Hepatocyte (in vitro differentiated cells): ENCODE measurements at regions not wholly inside any gene's neighbourhood (a gene's known extent, or its start where the extent isn't known, plus 50 kb on each side); places are given as distances from the start of the nearest gene placed in this dataset.

Experiments used
- DNase-seq: peaks from one replicate; pipeline ENCODE4 v3.0.0-alpha.2; 2016; ENCODE audit warnings: low spot score
- H2AFZ ChIP-seq: fragments of 200-600 bp; sonication (generic); 2 replicates; pipeline ENCODE4 v1.6.0; 2016; ENCODE audit warnings: antibody characterized with exemption, mild to moderate bottlenecking
- H3K27ac ChIP-seq: fragments of 200-600 bp; sonication (generic); 2 replicates; pipeline ENCODE4 v1.5.1; 2016; ENCODE audit warnings: mild to moderate bottlenecking
- H3K27me3 ChIP-seq: fragments of 200-600 bp; sonication (generic); 2 replicates; pipeline ENCODE4 v1.6.1; 2016
- H3K36me3 ChIP-seq: fragments of 200-600 bp; sonication (generic); replicated peaks from 2 replicates; pipeline ENCODE4 v1.5.1; 2016; ENCODE audit warnings: low read depth; ENCODE audit not compliant: insufficient read depth
- H3K4me1 ChIP-seq: fragments of 200-600 bp; sonication (generic); 2 replicates; pipeline ENCODE4 v1.5.1; 2016; ENCODE audit warnings: mild to moderate bottlenecking, moderate library complexity; ENCODE audit not compliant: insufficient read depth
- H3K4me2 ChIP-seq: fragments of 200-600 bp; sonication (generic); 2 replicates; pipeline ENCODE4 v1.6.0; 2016
- H3K4me3 ChIP-seq: fragments of 200-600 bp; sonication (generic); 2 replicates; pipeline ENCODE4 v1.5.1; 2016; ENCODE audit warnings: mild to moderate bottlenecking
- H3K79me2 ChIP-seq: fragments of 200-600 bp; sonication (generic); 2 replicates; pipeline ENCODE4 v1.6.0; 2017; ENCODE audit warnings: mild to moderate bottlenecking
- H3K9me2 ChIP-seq: fragments of 200-600 bp; sonication (generic); replicated peaks from 2 replicates; pipeline ENCODE4 v1.6.0; 2017; ENCODE audit warnings: mild to moderate bottlenecking; ENCODE audit not compliant: insufficient read depth
- H3K9me3 ChIP-seq: fragments of 200-600 bp; sonication (generic); 2 replicates; pipeline ENCODE4 v1.5.1; 2016; ENCODE audit warnings: low read depth, mild to moderate bottlenecking
- H4K20me1 ChIP-seq: fragments of 200-600 bp; sonication (generic); 2 replicates; pipeline ENCODE4 v1.6.0; 2016; ENCODE audit warnings: mild to moderate bottlenecking; ENCODE audit not compliant: insufficient read depth, poor library complexity, severe bottlenecking
- CTCF ChIP-seq: fragments of 200-600 bp; sonication (generic); IDR thresholded peaks from 2 replicates; pipeline ENCODE4 v1.5.1; 2016; ENCODE audit warnings: antibody characterized with exemption, mild to moderate bottlenecking; ENCODE audit not compliant: poor library complexity
- EZH2 ChIP-seq: fragments of 200-600 bp; sonication (generic); IDR thresholded peaks from 2 replicates; pipeline ENCODE4 v1.6.1; 2016; ENCODE audit warnings: antibody characterized with exemption, mild to moderate bottlenecking, borderline replicate concordance
- EZH2phosphoT487 ChIP-seq: fragments of 200-600 bp; sonication (generic); IDR thresholded peaks from one replicate; pipeline ENCODE4 v1.6.1; 2018; ENCODE audit warnings: antibody characterized with exemption, mild to moderate bottlenecking, low read depth, moderate library complexity; ENCODE audit not compliant: unreplicated experiment, severe bottlenecking
- WGBS: methylation state at CpG from one replicate; pipeline ENCODE4 v1.1.6; 2016; ENCODE audit warnings: low lambda C conversion rate; ENCODE audit errors: missing lambda C conversion rate; 5-methylcytosine and 5-hydroxymethylcytosine counted together

- WGBS: 75% methylated on average over 2 of the region's 2 CpGs
- DNase-seq: no peak
- Histone ChIP-seq H3K27me3 (no peaks in the 10 kb centered on the region), H2AFZ (no peak overlapping the region), H3K36me3 (no peaks in the 10 kb centered on the region), H3K4me2 (no peak overlapping the region), H3K27ac (no peak overlapping the region), H3K9me3 (no peaks in the 10 kb centered on the region), H3K4me3 (no peak overlapping the region), H3K9me2 (no peaks in the 10 kb centered on the region), H4K20me1 (no peaks in the 10 kb centered on the region), H3K4me1 (no peaks in the 10 kb centered on the region), H3K79me2 (no peaks in the 10 kb centered on the region)
- TF ChIP-seq EZH2phosphoT487 (no peak), CTCF (no peak), EZH2 (no peak)
Observed at GRCh38 chr18:5061785-5062184, 135.3 kb downstream of the AKAIN1 start.

- Histone ChIP-seq H3K27ac (no peak overlapping the region), H2AFZ (no peak overlapping the region), H3K36me3 (no peaks in the 10 kb centered on the region), H3K27me3 (no peaks in the 10 kb centered on the region), H3K4me2 (no peak overlapping the region), H3K9me2 (no peaks in the 10 kb centered on the region), H3K4me1 (no peaks in the 10 kb centered on the region), H3K4me3 (no peak overlapping the region), H4K20me1 (no peaks in the 10 kb centered on the region), H3K9me3 (no peaks in the 10 kb centered on the region), H3K79me2 (no peaks in the 10 kb centered on the region)
- TF ChIP-seq EZH2: no peak
- no peak for TF ChIP-seq EZH2phosphoT487
- no peak for DNase-seq
- 94% methylated on average over 3 of the region's 3 CpGs for WGBS
Observed at GRCh38 chr18:5060543-5060942, 136.5 kb downstream of the AKAIN1 start.

GRCh38 chr18:5059696-5060032 is 137.4 kb downstream of the AKAIN1 start:
- Histone ChIP-seq H3K79me2 (no peaks in the 10 kb centered on the region), H4K20me1 (no peaks in the 10 kb centered on the region), H3K4me3 (no peak overlapping the region), H3K9me2 (no peaks in the 10 kb centered on the region), H3K4me1 (no peaks in the 10 kb centered on the region), H2AFZ (no peak overlapping the region), H3K9me3 (no peaks in the 10 kb centered on the region), H3K4me2 (no peak overlapping the region), H3K36me3 (no peaks in the 10 kb centered on the region), H3K27me3 (no peaks in the 10 kb centered on the region), H3K27ac (no peak overlapping the region)
- TF ChIP-seq EZH2: no peak
- no peak for TF ChIP-seq EZH2phosphoT487
- TF ChIP-seq CTCF: no peak
- DNase-seq: no peak
- 83% methylated on average over 2 of the region's 2 CpGs for WGBS

- no peak for TF ChIP-seq CTCF
- no peak for DNase-seq
- Histone ChIP-seq H3K4me1 (no peaks in the 10 kb centered on the region), H3K36me3 (no peaks in the 10 kb centered on the region), H3K4me2 (no peak overlapping the region), H3K9me3 (no peaks in the 10 kb centered on the region), H3K9me2 (no peaks in the 10 kb centered on the region), H3K4me3 (no peak overlapping the region), H3K27ac (no peak overlapping the region), H3K79me2 (no peaks in the 10 kb centered on the region), H4K20me1 (no peaks in the 10 kb centered on the region), H3K27me3 (no peaks in the 10 kb centered on the region), H2AFZ (no peak overlapping the region)
- WGBS: 70% methylated on average over 17 of the region's 17 CpGs
Observed at GRCh38 chr18:5058768-5059695, 138.0 kb downstream of the AKAIN1 start.
